WERI-Rb-1 (cell line): ENCODE measurements at regions not wholly inside any gene's neighbourhood (a gene's known extent, or its start where the extent isn't known, plus 50 kb on each side); places are given as distances from the start of the nearest gene placed in this dataset.

Experiments
- DNase-seq: peaks from one replicate; pipeline ENCODE4 v3.0.0-alpha.2; 2020
- H3K27ac ChIP-seq: fragments of 250-450 bp; sonication (Bioruptor Pico); 2 replicates; pipeline ENCODE4 v1.5.1; 2020; ENCODE audit warnings: mild to moderate bottlenecking, moderate library complexity
- H3K27me3 ChIP-seq: fragments of 250-450 bp; sonication (Bioruptor Pico); 2 replicates; pipeline ENCODE4 v1.5.1; 2021; ENCODE audit warnings: mild to moderate bottlenecking, low read depth, moderate library complexity; ENCODE audit not compliant: insufficient read depth, severe bottlenecking
- H3K36me3 ChIP-seq: fragments of 250-450 bp; sonication (Bioruptor Pico); 2 replicates; pipeline ENCODE4 v1.5.1; 2020; ENCODE audit warnings: mild to moderate bottlenecking, moderate library complexity
- H3K4me3 ChIP-seq: 2 replicates; pipeline ENCODE4 v1.5.1; 2011; ENCODE audit warnings: low read depth, mild to moderate bottlenecking, control low read depth, low read length
- H3K9me3 ChIP-seq: fragments of 250-450 bp; sonication (Bioruptor Pico); 2 replicates; pipeline ENCODE4 v1.5.1; 2021; ENCODE audit warnings: mild to moderate bottlenecking, moderate library complexity; ENCODE audit not compliant: severe bottlenecking
- TF ChIP-seq, protein P1 (sequence below): IDR thresholded peaks from 2 replicates; pipeline ENCODE4 v1.5.1; 2011; ENCODE audit warnings: low read depth, mild to moderate bottlenecking, control low read depth, inconsistent platforms, low read length

DNA sequence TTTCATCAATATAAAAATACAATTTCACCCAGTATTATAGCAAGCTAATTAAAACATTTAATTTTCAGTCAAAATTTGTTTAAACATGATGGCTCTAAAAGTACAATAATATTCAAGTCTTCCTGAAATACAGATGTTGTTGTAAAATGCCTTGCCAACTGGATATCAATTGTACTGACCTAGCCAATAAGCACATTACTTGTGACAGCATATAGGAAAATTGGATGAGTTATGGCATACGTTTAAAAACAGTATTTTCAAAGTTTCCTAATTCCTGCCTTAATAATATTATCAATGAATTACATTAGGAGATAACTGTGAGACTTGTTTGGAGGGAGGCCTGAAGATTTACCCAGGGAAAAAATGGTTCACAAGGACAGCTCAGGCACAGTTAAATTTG, 336.9 kb upstream of the CDH20 start:
- DNase-seq = no peak
- Histone ChIP-seq H3K36me3 (no peaks in the 10 kb centered on the region), H3K9me3 (no peaks in the 10 kb centered on the region), H3K27ac (no peak overlapping the region), H3K27me3 (no peaks in the 10 kb centered on the region), H3K4me3 (no peak overlapping the region)
- TF ChIP-seq, protein P1, sequence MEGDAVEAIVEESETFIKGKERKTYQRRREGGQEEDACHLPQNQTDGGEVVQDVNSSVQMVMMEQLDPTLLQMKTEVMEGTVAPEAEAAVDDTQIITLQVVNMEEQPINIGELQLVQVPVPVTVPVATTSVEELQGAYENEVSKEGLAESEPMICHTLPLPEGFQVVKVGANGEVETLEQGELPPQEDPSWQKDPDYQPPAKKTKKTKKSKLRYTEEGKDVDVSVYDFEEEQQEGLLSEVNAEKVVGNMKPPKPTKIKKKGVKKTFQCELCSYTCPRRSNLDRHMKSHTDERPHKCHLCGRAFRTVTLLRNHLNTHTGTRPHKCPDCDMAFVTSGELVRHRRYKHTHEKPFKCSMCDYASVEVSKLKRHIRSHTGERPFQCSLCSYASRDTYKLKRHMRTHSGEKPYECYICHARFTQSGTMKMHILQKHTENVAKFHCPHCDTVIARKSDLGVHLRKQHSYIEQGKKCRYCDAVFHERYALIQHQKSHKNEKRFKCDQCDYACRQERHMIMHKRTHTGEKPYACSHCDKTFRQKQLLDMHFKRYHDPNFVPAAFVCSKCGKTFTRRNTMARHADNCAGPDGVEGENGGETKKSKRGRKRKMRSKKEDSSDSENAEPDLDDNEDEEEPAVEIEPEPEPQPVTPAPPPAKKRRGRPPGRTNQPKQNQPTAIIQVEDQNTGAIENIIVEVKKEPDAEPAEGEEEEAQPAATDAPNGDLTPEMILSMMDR = no peak

DNA sequence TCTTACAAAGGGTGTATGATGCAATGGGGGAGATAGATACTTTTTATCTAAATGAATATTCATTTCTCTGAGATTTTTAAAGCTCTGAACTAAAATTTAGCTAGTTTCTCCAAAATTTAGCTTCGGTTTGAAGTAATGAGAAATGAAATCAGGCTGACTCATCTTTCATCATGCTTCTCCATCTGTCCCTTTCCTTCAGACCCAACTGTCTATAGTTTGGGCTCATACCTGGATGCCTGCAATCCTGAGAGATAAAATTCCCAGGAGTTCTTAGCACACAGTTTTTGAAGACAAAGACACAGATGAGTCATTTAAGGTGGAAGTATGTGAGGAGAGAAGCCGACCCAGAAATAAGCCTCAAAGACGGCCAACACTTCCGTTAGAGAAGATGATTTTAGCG, 336.4 kb upstream of the CDH20 start:
- DNase-seq = no peak
- Histone ChIP-seq H3K27me3 (no peaks in the 10 kb centered on the region), H3K27ac (no peak overlapping the region), H3K9me3 (no peaks in the 10 kb centered on the region), H3K4me3 (no peak overlapping the region), H3K36me3 (no peaks in the 10 kb centered on the region)
- TF ChIP-seq, protein P1 = no peak

DNA sequence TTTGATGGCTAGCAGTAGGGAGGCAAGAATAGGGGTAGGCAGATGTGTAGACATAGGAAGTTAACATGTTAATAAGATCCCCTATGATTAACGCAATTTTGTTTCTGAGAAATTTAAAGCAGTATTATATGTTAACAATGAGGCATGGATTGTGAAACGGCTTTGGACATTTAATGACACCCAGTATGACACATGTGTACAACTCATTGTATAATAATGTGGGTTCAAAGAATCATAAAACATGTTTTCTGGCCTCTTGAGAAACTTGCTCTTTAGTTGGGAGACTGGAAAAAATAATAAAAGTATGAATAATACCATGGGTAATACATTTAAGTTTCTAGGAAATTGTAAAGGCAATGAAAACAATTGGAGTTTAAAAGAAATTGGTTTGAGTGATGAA, 332.1 kb upstream of the CDH20 start:
- no peak overlapping the region for H3K4me3 ChIP-seq
- no peaks in the 10 kb centered on the region for H3K27me3 ChIP-seq
- DNase-seq = no peak
- H3K27ac ChIP-seq = no peak overlapping the region
- no peaks in the 10 kb centered on the region for H3K36me3 ChIP-seq
- TF ChIP-seq, protein P1 = no peak
- H3K9me3 ChIP-seq = no peaks in the 10 kb centered on the region

DNA sequence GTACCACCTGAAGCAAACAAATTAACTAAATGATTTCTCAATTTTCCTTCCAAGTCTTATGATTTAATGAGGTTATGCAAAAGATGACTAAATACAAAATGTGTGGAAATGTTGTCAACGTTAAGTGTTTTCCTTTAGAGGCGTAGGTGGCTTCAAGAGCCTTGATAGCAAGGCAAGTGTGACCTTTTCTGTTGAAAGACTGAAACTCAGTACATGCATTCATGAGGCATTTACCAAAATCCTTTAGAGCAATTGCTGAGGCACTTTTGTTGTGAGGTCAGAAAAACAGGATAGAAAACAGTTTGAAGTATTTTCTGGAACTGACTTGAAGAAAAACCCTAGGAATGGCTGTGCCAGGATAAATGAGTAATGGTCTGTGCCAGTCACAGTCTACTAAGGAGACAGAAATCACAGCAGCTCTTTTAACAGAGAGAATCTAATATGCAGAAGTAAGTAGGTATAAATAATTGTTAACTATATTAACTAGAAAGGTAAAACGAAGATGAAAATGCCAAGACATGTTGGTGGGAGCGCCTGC, 326.5 kb upstream of the CDH20 start:
- DNase-seq = no peak
- H3K27me3 ChIP-seq = no peaks in the 10 kb centered on the region
- no peaks in the 10 kb centered on the region for H3K36me3 ChIP-seq
- no peaks in the 10 kb centered on the region for H3K9me3 ChIP-seq
- H3K27ac ChIP-seq = no peak overlapping the region
- no peak overlapping the region for H3K4me3 ChIP-seq
- TF ChIP-seq, protein P1 = no peak

DNA sequence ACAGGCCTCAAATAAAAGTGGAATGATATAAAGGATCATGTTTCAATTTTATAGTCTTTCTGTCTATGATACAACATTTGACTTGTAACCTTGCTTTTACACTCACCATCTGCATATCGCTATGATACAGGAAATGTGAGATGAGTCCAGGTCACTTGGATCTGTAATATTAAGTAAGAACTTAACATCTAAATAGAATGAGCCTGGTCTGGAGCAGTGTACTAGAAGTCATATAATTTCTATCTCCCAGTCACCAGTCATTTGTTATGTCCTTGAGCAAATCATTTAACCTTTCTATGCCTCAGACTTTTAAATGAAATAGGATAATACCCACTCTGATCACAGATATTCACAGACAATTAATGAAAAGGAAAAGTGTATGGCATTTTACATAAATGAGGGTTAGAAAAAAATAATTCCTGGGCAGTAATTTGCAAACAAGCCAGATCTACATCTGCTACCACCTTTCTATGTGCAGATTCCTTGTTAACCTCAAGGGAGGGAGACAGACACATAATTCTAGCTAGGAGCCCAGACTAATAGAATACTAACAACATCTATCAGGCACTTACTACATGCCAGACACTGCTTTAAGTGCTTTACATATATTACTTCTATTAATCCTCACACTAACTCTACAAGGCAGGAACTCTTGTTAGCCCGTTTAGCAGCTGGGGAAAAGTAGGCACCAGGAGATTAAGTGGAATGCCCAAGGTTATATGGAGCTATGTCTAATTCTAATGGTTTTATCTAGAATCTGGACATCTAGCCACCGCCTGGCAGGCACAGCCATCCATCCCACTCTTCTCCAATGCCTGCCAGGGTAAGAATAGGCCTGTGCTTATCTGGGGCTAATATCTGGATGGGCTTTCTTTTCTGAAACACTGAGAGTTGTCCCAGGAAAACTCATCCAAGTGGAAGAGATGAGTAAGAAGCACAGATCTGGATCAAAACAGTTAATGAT, 313.6 kb upstream of the CDH20 start:
- Histone ChIP-seq H3K27me3 (no peaks in the 10 kb centered on the region), H3K36me3 (no peaks in the 10 kb centered on the region), H3K9me3 (no peaks in the 10 kb centered on the region), H3K4me3 (no peak overlapping the region), H3K27ac (no peak overlapping the region)
- peak; percentile 26 for DNase-seq
- TF ChIP-seq, protein P1 = no peak
